Glomerular endothelial cell (primary cell): ENCODE measurements at regions not wholly inside any gene's neighbourhood (a gene's known extent, or its start where the extent isn't known, plus 50 kb on each side); places are given as distances from the start of the nearest gene placed in this dataset.

Experiments used
- DNase-seq: peaks from one replicate; pipeline ENCODE4 v3.0.0-alpha.2; 2011; ENCODE audit warnings: low read depth, low spot score; ENCODE audit errors: extremely low read depth

- no peak for DNase-seq
Observed at GRCh38 chr21:35905096-35905962, 155.0 kb downstream of the SETD4 start.

GRCh38 chr21:35900539-35900938 lies 159.8 kb downstream of the SETD4 start:
- no peak for DNase-seq

DNA sequence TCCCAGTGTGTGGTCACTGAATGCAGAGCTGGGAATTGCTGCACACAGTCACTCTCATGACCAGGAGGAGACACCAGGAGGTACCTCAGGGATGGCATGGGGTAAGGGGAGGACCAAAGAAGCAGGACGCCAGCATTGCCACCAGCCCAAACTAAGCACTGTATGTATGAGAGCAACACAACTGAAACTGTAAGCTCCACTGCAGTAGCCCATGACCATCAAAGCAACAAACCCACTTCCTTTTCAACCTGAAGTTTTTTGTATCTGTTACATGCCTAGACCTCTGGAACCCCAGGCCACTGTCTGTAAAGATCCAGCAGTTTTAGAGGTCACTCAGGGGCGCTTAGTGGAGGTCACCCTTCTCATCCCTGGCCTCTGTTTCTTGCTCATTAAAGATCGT lies 164.3 kb downstream of the SETD4 start:
- DNase-seq = no peak

GRCh38 chr21:35895598-35895997 lies 164.7 kb downstream of the SETD4 start:
- DNase-seq = no peak

GRCh38 chr21:35893156-35893555 lies 167.2 kb downstream of the SETD4 start:
- no peak for DNase-seq

DNA sequence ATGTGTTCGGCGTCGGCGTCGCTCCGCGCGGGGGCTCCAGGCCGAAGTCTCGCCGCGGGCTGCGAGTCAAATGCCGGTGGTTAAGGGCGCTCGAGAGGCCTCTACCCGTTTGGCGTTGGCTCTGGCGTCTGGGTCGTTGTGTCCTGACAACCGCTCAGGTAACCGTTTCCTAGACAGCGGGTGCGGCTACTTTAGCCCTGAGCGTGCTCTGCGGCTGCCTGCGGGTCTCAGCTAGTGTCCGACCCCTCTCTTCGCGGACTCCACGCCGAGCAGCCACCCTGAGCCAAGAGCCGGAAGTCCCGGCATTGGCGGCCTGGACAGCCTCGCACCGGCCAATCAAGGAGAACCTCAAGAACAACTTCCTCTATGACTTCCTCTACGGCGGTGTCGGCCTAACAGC lies 173.4 kb downstream of the SETD4 start:
- DNase-seq = no peak

DNA sequence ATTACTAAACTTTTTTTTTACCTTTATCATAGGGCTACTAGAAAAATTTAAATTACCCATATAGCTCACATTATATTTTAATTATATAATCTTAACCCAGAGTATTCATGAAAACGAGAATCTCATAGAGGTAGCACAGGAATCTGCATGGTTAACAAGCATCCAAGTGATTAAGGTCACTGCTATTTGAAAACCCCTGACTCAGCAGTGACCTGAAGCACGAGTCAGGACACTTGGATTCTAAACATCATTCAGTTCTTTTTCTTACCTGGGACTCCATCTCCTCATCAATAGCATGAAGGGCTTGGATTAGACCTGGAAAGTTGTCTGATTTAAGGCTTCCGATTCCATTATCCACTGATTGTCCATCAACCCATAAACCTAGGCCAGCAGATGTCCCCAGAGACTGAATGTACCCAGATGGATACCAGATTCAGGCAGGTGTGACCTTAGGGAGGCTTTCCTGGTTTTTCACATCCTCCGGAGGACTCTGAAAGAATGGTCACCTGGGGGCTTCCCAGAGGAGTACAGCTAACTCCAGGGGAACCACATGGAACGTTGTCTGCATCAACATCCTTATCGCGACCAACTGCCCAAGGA lies 174.3 kb downstream of the SETD4 start:
- no peak for DNase-seq

DNA sequence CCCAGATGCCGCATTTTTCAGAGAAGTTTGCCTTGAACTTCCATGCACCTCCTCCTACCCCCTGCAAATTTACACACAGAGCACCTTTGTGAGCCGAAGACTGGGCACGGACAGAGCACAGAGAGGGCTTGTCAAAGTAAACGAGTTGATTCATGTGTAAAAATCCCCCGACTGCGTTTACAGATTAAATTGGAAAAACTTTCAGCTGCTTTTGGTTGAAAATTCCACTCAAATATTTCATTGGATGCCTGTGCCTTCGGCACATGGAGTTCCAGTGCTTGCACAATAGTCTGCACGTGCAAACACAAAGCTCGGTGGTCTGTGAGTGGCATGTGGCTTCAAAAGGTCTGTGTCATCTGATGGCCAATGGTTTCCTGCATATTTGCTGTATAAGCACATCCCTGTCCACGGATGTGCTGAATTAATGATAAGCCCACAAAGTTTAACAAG lies 177.5 kb downstream of the SETD4 start:
- DNase-seq = no peak

DNA sequence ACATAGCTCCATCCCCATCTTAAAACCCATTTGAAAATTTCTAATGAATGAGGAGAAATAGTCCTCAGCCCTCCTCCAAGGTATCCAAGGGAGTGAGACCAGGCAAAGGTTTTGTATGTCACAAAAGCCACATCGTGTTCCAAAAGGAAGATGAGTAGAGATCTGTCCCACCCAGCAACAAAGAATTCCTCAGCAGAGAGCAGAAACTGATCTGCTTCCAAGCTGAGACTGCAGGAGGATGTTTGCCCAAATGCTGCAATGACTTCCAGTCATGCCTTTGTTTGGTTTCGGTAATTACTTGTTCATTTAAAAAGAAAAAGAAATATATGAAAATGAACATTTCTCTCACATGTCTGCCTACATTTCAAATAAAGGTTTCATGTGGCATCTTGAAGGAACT lies 186.9 kb downstream of the SETD4 start:
- DNase-seq = no peak

DNA sequence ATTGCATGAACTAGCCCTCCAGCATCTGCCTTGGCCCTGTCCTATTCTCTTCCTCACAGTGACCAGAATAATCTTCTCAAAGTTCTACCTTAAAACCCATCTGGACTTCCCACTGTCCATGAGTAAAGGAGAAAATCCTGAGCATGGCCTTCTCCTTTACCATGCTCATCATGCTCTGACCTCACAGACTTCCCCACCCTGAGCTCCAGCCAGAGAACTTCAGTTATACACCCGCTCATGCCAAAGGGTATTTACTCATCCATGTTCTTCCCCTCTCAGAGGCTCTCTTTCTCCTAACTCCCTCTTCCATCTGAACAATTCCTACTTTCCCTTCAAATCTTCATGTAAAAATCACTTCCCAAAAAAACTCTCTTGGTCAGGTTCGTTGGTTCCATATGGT lies 188.4 kb downstream of the SETD4 start:
- DNase-seq = no peak

- no peak for DNase-seq
Observed at GRCh38 chr21:35868869-35869223, 191.5 kb downstream of the SETD4 start.

GRCh38 chr21:35868005-35868868 lies 192.1 kb downstream of the SETD4 start:
- no peak for DNase-seq

GRCh38 chr21:35864039-35864438 lies 196.3 kb downstream of the SETD4 start:
- no peak for DNase-seq

DNA sequence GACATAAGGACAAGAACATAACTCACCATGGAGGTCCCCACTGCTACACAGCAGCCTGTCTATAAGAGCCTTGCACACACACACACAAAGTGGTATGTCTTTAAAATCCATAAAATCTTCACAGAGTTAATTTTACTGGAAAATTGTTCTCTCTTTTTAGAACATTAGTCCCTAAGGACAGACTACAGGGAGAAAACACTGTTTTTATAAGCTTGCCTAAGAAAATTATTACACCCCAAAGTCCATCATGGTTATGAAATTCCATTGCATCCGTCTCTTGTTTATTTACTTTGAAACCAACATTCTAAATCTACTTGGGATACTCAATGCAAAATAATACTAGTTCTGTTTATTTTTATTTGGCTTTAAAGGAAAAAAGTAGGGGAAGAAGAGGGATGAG lies 197.4 kb downstream of the SETD4 start:
- no peak for DNase-seq

DNA sequence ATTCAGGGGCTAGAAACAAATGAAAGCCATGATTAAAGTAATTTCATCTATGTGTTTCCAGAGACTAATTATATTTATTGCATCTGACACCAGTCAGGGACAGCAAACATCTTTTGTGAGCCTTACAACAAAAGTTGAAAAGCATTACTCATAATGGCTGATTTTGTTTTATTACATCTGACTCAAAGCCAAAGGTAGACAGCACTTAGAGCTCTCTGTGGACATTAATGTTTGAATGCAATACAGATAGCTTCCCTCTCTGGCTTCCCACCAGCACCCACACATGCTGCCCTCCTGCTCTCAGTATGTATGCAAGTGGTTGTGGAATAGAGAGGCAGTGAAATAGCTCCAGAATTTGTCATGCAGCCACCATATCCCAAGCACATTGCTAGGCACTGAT lies 198.7 kb downstream of the SETD4 start:
- DNase-seq = no peak

- DNase-seq = no peak
Observed at GRCh38 chr21:35860189-35860869, 200.0 kb downstream of the SETD4 start.

- DNase-seq = no peak
Observed at GRCh38 chr21:35859677-35860076, 200.6 kb downstream of the SETD4 start.

GRCh38 chr21:35857095-35857494 lies 203.2 kb downstream of the SETD4 start:
- no peak for DNase-seq

DNA sequence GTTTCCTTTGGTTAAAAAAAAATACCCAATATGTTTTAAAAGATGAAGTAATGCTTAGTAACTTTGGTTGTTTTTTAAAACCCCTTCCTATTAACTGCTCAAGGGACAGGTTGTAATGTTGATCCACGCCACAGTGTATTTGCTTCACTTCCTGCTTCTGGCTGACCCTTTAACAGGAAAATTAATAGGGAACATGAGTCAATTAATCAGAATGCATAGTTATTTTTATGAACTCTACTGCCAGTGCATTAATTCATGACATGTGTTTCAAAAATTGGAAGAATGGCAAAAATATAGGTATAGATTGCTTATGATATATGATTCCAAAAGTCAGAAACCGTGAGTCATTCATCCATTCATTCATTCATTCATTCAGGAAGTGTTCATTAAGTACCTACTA lies 204.8 kb downstream of the SETD4 start:
- DNase-seq = no peak

DNA sequence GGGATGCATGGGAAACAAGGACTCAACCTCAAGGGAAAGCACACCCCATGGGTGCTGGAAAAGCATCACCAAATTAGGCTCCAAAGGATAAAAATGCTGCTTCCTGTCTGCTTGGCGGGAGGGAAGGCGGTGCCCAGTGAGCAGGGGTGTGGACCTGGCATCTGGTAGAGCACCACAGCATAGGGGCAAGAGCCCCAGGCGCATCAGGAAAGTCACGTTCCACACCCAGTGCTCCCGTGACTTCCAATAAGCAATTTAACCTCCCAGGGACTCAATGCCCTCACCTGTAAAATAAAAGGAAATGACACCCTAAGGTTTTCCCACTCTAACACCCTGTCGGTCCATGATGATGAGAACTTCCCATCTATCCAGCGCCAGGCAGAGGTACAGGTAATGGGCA lies 206.0 kb downstream of the SETD4 start:
- no peak for DNase-seq
